AG09319 (cell line): ENCODE measurements at regions not wholly inside any gene's neighbourhood (a gene's known extent, or its start where the extent isn't known, plus 50 kb on each side); places are given as distances from the start of the nearest gene placed in this dataset.

Experiments used
- DNase-seq: peaks from one replicate; pipeline ENCODE4 v3.0.0-alpha.2; 2010; ENCODE audit warnings: low read depth; ENCODE audit errors: extremely low read depth
- CTCF ChIP-seq: IDR thresholded peaks from 2 replicates; pipeline ENCODE4 v1.5.1; 2011; ENCODE audit warnings: low read depth, mild to moderate bottlenecking, inconsistent platforms, low read length, moderate library complexity

- no peak for DNase-seq
- no peak for TF ChIP-seq CTCF
Measured at GRCh38 chr6:150720774-150721233, 121.1 kb downstream of the PLEKHG1 start.

DNA sequence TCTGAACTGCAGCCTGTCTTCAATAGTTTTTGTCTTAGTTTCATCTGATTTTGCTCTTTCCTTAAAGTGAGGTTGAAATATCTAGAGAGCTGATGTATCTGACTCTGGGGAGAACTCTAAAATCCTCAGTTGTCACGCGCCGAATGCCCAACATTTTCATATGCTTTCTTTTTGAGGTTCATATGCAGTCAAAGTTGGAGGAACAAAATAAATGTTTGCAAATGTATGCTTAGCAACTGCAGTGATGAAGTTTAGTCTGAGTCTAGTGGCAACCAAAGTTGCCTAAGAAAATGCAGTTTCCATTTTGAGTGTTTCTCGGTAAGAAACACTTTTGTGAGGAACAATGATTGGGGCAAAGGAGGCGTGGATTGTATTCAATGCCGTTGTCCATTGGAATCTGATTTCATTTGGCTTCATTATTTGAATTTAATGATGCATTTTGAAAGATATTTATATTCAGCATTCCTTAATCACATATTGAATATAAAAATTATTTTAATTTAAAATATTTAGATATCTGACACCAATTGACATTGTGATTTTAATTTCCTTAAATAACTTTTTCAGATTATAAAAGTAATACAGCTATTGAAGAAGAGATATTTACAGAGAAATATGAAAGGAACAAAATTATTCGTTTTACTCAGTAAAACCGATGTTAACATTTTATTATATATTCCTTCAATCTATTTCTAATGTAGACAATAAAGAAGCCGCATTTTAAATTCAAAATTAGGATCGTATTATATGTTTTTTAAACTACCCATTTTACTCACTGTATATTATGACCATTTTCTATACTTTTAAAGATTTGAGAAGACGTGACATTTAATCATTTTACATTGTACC is 122.0 kb downstream of the PLEKHG1 start:
- no peak for DNase-seq

GRCh38 chr6:150722614-150723344 is 123.1 kb downstream of the PLEKHG1 start:
- no peak for DNase-seq
- TF ChIP-seq CTCF, result no peak

More for the DNA sequence above, 122.0 kb downstream of the PLEKHG1 start:
- no peak for TF ChIP-seq CTCF

DNA sequence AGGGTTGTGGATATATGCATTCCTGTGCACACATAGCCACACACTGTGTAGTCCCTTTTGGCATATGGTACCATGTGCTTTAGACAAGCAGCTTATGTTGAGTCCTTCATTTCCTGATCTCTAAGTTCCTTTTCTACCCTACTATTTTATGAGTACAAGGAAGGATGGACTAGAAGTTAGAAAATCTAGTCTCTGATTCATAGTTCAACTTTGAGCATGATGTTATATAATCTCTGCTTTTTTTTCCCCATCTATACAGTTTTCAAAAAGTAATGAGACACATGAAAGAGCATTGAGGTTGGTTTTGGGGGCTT is 123.6 kb downstream of the PLEKHG1 start:
- DNase-seq, result no peak
- TF ChIP-seq CTCF, result no peak

DNA sequence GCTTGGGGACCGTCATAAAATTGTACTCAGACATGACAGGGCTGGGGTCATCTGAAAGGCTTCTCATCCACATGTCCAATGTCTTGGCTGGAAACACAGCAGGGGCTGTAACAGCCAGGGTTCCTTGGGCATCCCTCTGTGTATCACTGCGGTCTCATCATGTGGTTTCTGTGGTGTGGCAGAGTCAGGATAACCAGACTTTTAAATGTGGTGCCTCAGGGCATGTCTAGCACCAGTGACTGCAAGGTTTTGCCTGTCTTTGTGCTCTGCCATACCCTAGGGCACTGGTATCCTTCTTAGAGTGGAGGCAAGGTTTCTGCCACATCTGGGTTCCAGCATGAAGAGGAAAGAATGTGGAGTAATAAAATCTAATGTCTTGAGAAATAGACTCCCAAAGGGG is 124.2 kb downstream of the PLEKHG1 start:
- TF ChIP-seq CTCF, result no peak
- no peak for DNase-seq

DNA sequence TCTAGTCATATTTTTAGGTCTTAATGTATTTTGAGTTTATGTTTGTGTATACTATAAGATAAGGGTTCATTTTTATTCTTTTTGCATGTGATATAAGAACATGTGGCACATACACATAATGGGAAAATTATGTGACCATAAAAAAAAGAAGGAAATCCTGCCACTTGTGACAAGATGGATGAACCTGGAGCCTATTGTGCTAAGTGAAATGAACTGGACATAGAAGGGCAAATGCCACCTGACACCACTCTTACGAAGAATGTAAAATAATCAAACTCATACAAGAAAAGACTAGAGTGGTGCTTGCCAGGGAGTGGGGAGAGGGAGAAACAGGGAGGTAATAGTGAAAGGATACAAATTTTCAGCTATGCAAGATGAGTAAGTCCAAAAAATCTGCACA is 126.1 kb downstream of the PLEKHG1 start:
- DNase-seq, result no peak
- no peak for TF ChIP-seq CTCF

DNA sequence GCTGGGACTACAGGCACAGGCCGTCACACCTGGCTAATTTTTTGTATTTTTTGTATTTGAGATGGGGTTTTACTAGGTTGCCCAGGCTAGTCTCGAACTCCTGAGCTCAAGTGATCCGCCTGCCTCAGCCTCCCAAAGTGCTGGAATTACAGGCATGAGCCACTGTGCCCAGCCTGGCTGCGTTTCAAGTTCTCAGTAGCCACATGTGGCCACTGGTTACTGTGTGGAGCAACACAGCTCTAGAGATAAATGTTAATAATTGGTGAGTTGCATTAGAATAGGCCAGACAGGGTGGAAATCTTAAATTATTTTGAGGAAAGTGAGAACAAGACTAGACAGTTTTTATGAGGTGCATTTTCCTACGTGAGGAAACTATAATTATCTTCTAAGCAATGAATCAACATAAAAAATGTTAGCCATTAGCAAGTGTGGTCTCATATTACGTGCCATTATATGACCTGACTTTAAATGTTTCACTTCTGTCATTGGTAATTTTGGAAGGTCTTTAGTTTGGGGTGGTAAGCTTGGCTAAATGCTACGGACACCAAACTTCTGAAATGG is 129.6 kb downstream of the PLEKHG1 start:
- TF ChIP-seq CTCF, result no peak
- no peak for DNase-seq
